Keratinocyte (primary cell): ENCODE measurements at regions not wholly inside any gene's neighbourhood (a gene's known extent, or its start where the extent isn't known, plus 50 kb on each side); places are given as distances from the start of the nearest gene placed in this dataset.

Experiments
- EZH2 ChIP-seq: IDR thresholded peaks from one replicate; pipeline ENCODE4 v1.6.1; 2012; ENCODE audit warnings: inconsistent platforms, mild to moderate bottlenecking, low read length, moderate library complexity
- TF ChIP-seq, protein P1 (sequence below), 3 experiments: IDR thresholded peaks in 1 of 3; conservative IDR thresholded peaks in 1 of 3; optimal IDR thresholded peaks in 1 of 3; 2 replicates in 2 of 3; 3 replicates in 1 of 3; pipeline versions ENCODE3 to v1.5.1; 2011; ENCODE audit warnings: low read length in 3 of 3, mild to moderate bottlenecking in 3 of 3, moderate library complexity in 2 of 3, control low read depth in 1 of 3, inconsistent platforms in 1 of 3; ENCODE audit not compliant: insufficient read depth in 2 of 3; ENCODE audit errors: extremely low read depth in 1 of 3

DNA sequence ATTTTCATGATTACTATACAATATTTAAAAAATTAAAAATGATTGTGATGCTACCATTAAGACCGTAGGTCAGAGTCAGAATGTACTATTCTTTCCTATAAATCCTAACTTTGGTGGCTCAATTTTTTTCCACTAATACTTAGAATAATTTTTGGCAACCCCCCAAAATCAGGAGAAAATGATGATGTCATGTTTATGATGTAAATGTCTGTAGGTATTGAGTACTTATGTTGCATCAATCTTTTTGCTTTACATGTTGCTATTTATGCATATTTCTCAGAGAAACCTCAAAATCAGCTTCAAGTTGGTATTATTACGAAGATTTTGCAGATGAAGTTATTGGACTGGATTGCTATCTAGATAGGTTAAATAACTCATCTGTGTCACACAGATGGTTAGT is 371.2 kb downstream of the ADGRL2 start:
- TF ChIP-seq, protein P1, sequence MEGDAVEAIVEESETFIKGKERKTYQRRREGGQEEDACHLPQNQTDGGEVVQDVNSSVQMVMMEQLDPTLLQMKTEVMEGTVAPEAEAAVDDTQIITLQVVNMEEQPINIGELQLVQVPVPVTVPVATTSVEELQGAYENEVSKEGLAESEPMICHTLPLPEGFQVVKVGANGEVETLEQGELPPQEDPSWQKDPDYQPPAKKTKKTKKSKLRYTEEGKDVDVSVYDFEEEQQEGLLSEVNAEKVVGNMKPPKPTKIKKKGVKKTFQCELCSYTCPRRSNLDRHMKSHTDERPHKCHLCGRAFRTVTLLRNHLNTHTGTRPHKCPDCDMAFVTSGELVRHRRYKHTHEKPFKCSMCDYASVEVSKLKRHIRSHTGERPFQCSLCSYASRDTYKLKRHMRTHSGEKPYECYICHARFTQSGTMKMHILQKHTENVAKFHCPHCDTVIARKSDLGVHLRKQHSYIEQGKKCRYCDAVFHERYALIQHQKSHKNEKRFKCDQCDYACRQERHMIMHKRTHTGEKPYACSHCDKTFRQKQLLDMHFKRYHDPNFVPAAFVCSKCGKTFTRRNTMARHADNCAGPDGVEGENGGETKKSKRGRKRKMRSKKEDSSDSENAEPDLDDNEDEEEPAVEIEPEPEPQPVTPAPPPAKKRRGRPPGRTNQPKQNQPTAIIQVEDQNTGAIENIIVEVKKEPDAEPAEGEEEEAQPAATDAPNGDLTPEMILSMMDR (optimal IDR thresholded peaks at IDR 0.05 in 1 of 3, IDR thresholded peaks at IDR 0.05 in 1 of 3, conservative IDR thresholded peaks at IDR 0.05 in 1 of 3; ENCODE audit: extremely low read depth in 1 of 3, insufficient read depth in 2 of 3, low read length in 3 of 3) = no peak
- TF ChIP-seq EZH2 = no peak
